ENCODE measurements at regions not wholly inside any gene's neighbourhood (a gene's known extent, or its start where the extent isn't known, plus 50 kb on each side); places are given as distances from the start of the nearest gene placed in this dataset.
"Not testable (repeated sequence)": the region's sequence is repeated elsewhere in the genome, so short reads cannot be mapped to it uniquely, and the experiment has no call there.

- no peak for DNase-seq (ENCODE audit: low read depth)
Measured at GRCh38 chr14:71606064-71606463, 326.2 kb upstream of the RGS6 start.

GRCh38 chr14:71606575-71606974 is 325.7 kb upstream of the RGS6 start:
- no peak for DNase-seq (ENCODE audit: low read depth)

- DNase-seq (ENCODE audit: low read depth) = no peak
Measured at GRCh38 chr14:71607056-71607455, 325.2 kb upstream of the RGS6 start.

GRCh38 chr14:71610149-71610548 is 322.1 kb upstream of the RGS6 start:
- DNase-seq (ENCODE audit: low read depth) = no peak

GRCh38 chr14:71610797-71611196 is 321.4 kb upstream of the RGS6 start:
- DNase-seq (ENCODE audit: low read depth) = no peak

GRCh38 chr14:71613168-71613567 is 319.1 kb upstream of the RGS6 start:
- DNase-seq (ENCODE audit: low read depth) = no peak

GRCh38 chr14:71616013-71616412 is 316.2 kb upstream of the RGS6 start:
- no peak for DNase-seq (ENCODE audit: low read depth)

- DNase-seq (ENCODE audit: low read depth) = no peak
Measured at GRCh38 chr14:71618047-71618446, 314.2 kb upstream of the RGS6 start.

GRCh38 chr14:71618716-71619115 is 313.5 kb upstream of the RGS6 start:
- no peak for DNase-seq (ENCODE audit: low read depth)

- no peak for DNase-seq (ENCODE audit: low read depth)
Measured at GRCh38 chr14:71619472-71619871, 312.8 kb upstream of the RGS6 start.

GRCh38 chr14:71620401-71620800 is 311.8 kb upstream of the RGS6 start:
- peak; percentile 93 for DNase-seq (ENCODE audit: low read depth)

- DNase-seq (ENCODE audit: low read depth) = peak; percentile 40
Measured at GRCh38 chr14:71621276-71621675, 311.0 kb upstream of the RGS6 start.

- DNase-seq (ENCODE audit: low read depth) = no peak
Measured at GRCh38 chr14:71621980-71622605, 310.1 kb upstream of the RGS6 start.

GRCh38 chr14:71623939-71624338 is 308.3 kb upstream of the RGS6 start:
- peak; percentile 21 for DNase-seq (ENCODE audit: low read depth)

GRCh38 chr14:71625175-71625574 is 307.1 kb upstream of the RGS6 start:
- DNase-seq (ENCODE audit: low read depth) = peak; percentile 66

GRCh38 chr14:71625891-71626701 is 306.1 kb upstream of the RGS6 start:
- DNase-seq (ENCODE audit: low read depth) = peak; percentile 63

GRCh38 chr14:71628433-71628832 is 303.8 kb upstream of the RGS6 start:
- no peak for DNase-seq (ENCODE audit: low read depth)

- no peak for DNase-seq (ENCODE audit: low read depth)
Measured at GRCh38 chr14:71629250-71629649, 303.0 kb upstream of the RGS6 start.

- no peak for DNase-seq (ENCODE audit: low read depth)
Measured at GRCh38 chr14:71629765-71630492, 302.3 kb upstream of the RGS6 start.

- DNase-seq (ENCODE audit: low read depth) = not testable (repeated sequence)
Measured at GRCh38 chr14:71631030-71631429, 301.2 kb upstream of the RGS6 start.

GRCh38 chr14:71632440-71632946 is 299.7 kb upstream of the RGS6 start:
- no peak for DNase-seq (ENCODE audit: low read depth)

GRCh38 chr14:71636076-71636475 is 296.2 kb upstream of the RGS6 start:
- DNase-seq (ENCODE audit: low read depth) = no peak
